ENCODE measurements at regions not wholly inside any gene's neighbourhood (a gene's known extent, or its start where the extent isn't known, plus 50 kb on each side); places are given as distances from the start of the nearest gene placed in this dataset.

DNA sequence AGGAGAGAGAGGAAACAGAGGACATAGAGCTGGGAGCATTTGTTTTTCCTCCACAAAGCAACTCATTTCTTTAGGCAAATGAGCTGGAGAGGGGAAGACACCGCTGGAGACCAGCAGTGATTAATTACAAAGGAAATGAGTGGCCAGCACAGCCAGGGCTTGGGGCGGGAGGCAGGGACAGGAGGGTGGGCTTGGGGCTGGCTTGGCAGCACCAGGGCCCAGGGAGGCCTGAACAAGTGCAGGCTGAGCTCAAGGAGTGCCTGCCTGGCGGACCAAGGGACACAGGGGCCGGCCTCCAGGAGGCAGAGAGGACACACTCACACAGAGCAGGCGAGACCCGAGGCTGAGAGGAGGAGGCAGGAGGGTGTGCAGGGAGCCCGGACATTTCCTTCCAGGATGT lies 149.0 kb upstream of the UNC5B start:
- H3K36me3 ChIP-seq (ENCODE audit: insufficient read depth, low read length) = no peaks in the 10 kb centered on the region
- H3K4me3 ChIP-seq (ENCODE audit: low read length) = no peak overlapping the region
- no peak overlapping the region for H3K27ac Mint-ChIP-seq
- no peaks in the 10 kb centered on the region for H3K4me1 Mint-ChIP-seq
- no peaks in the 10 kb centered on the region for H3K9me3 Mint-ChIP-seq
- no peaks in the 10 kb centered on the region for H3K4me1 ChIP-seq (ENCODE audit: insufficient read depth, low read length)
- H3K27me3 ChIP-seq (ENCODE audit: insufficient read depth, low read length, poor library complexity, severe bottlenecking) = no peaks in the 10 kb centered on the region
- no peak overlapping the region for H3K4me3 Mint-ChIP-seq
- H3K27ac ChIP-seq (ENCODE audit: low read depth, low read length) = no peak overlapping the region
- peaks cover 0 to 10% of the 10 kb centered on the region in 2 donors for H3K27me3 Mint-ChIP-seq
- DNase-seq = no peak
- CTCF ChIA-PET = no interaction called here
- H3K36me3 Mint-ChIP-seq = no peaks in the 10 kb centered on the region
- no peaks in the 10 kb centered on the region for H3K9me3 ChIP-seq (ENCODE audit: low read length)
- POLR2A ChIA-PET = no interaction called here

DNA sequence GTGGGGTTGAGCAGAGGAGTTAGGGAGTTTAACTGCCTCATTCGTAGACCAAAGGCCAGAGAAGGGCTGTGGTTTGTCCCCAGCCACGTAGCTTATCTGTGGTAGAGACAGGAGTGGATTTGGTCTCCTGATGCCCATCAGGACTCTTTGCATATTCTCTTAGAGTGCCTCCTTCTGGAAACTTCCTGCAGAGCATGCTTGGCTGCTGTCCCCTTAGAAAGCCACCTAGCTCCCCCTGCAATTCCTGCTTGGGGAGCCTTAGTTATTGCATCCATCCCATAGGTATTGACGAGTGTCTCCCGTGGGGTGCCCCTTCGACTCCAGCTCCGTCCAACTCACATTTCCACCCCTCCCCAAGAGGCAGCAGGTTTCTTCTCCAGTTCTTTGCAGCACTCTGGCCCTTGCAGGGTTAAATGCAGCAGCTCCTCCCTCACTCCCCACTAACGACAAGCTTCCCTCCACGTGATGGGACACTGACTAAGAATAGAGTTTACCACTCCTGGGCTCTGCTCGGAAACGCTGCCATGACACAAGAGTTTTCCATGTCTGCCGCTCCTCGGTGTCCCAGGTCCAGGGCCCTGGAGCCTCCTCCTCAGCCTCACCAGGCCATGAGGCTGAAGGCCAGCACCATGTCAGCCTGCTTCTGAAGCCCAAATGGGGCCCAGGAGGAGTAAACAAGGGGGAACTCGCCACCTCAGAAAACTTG lies 147.8 kb upstream of the UNC5B start:
- H3K36me3 Mint-ChIP-seq = no peaks in the 10 kb centered on the region
- H3K4me3 Mint-ChIP-seq = no peak overlapping the region
- Histone ChIP-seq H3K27me3 (ENCODE audit: insufficient read depth, low read length, poor library complexity, severe bottlenecking) (no peaks in the 10 kb centered on the region), H3K4me3 (ENCODE audit: low read length) (no peak overlapping the region), H3K4me1 (ENCODE audit: insufficient read depth, low read length) (no peaks in the 10 kb centered on the region), H3K9me3 (ENCODE audit: low read length) (no peaks in the 10 kb centered on the region), H3K27ac (ENCODE audit: low read depth, low read length) (no peak overlapping the region), H3K36me3 (ENCODE audit: insufficient read depth, low read length) (no peaks in the 10 kb centered on the region)
- ChIA-PET POLR2A (no interaction called here), CTCF (no interaction called here)
- no peaks in the 10 kb centered on the region for H3K4me1 Mint-ChIP-seq
- H3K27ac Mint-ChIP-seq = no peak overlapping the region
- peaks cover 0 to 10% of the 10 kb centered on the region in 2 donors for H3K27me3 Mint-ChIP-seq
- no peaks in the 10 kb centered on the region for H3K9me3 Mint-ChIP-seq
- DNase-seq = no peak

DNA sequence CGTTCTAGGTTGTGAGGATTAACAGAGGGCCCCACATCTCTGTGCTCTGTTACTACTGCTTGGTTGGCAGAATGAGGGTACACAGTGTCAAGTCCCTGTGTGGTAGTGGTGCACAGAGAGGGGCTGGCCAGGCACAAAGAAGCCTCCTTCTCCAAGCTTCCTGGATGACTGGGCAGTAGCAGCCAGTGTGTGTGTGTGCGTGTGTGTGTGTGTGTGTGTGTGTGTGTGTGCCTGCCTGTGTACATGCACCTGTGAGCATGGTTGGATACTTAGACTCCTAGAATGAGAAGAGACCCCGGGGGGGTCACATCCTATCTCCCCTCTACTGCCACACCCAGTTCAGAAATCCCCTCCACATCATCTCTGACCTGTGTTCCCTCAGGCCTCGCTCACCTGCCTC lies 146.7 kb upstream of the UNC5B start:
- ChIA-PET CTCF (no interaction called here), POLR2A (no interaction called here)
- H3K36me3 Mint-ChIP-seq = no peaks in the 10 kb centered on the region
- H3K4me1 Mint-ChIP-seq = no peaks in the 10 kb centered on the region
- H3K36me3 ChIP-seq (ENCODE audit: insufficient read depth, low read length) = no peaks in the 10 kb centered on the region
- no peaks in the 10 kb centered on the region for H3K9me3 Mint-ChIP-seq
- H3K27me3 Mint-ChIP-seq = peaks cover 0 to 10% of the 10 kb centered on the region in 2 donors
- H3K4me3 ChIP-seq (ENCODE audit: low read length) = no peak overlapping the region
- H3K27ac ChIP-seq (ENCODE audit: low read depth, low read length) = no peak overlapping the region
- H3K27me3 ChIP-seq (ENCODE audit: insufficient read depth, low read length, poor library complexity, severe bottlenecking) = no peaks in the 10 kb centered on the region
- no peaks in the 10 kb centered on the region for H3K9me3 ChIP-seq (ENCODE audit: low read length)
- no peak overlapping the region for H3K27ac Mint-ChIP-seq
- no peak for DNase-seq
- H3K4me3 Mint-ChIP-seq = no peak overlapping the region
- no peaks in the 10 kb centered on the region for H3K4me1 ChIP-seq (ENCODE audit: insufficient read depth, low read length)

DNA sequence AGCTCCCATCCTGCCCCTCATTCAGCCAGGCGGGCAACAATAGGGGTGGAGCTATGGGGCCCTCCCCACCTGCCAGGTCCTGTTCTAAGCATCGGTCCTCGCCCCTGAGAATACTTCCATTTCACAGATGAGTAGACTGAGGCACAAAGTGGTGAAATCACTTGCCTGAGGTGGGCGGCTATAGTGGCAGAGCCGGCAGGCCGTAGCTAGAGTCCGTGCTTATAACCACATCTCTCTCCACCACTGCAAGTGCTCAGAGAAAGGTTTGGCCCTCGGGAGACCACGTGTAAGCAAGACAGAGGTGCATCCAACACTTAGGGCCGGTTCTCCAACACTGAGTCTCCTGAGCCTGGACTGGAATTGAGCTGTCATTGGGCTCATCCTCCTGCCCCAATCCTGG lies 145.8 kb upstream of the UNC5B start:
- Histone ChIP-seq H3K4me1 (ENCODE audit: insufficient read depth, low read length) (no peaks in the 10 kb centered on the region), H3K9me3 (ENCODE audit: low read length) (no peaks in the 10 kb centered on the region), H3K27ac (ENCODE audit: low read depth, low read length) (no peak overlapping the region), H3K4me3 (ENCODE audit: low read length) (no peak overlapping the region), H3K36me3 (ENCODE audit: insufficient read depth, low read length) (no peaks in the 10 kb centered on the region), H3K27me3 (ENCODE audit: insufficient read depth, low read length, poor library complexity, severe bottlenecking) (no peaks in the 10 kb centered on the region)
- Mint-ChIP-seq H3K4me3 (no peak overlapping the region), H3K9me3 (no peaks in the 10 kb centered on the region), H3K27ac (no peak overlapping the region), H3K36me3 (no peaks in the 10 kb centered on the region), H3K27me3 (peaks cover 7 to 10% of the 10 kb centered on the region in 2 donors), H3K4me1 (no peaks in the 10 kb centered on the region)
- ChIA-PET CTCF (no interaction called here), POLR2A (no interaction called here)
- no peak for DNase-seq

DNA sequence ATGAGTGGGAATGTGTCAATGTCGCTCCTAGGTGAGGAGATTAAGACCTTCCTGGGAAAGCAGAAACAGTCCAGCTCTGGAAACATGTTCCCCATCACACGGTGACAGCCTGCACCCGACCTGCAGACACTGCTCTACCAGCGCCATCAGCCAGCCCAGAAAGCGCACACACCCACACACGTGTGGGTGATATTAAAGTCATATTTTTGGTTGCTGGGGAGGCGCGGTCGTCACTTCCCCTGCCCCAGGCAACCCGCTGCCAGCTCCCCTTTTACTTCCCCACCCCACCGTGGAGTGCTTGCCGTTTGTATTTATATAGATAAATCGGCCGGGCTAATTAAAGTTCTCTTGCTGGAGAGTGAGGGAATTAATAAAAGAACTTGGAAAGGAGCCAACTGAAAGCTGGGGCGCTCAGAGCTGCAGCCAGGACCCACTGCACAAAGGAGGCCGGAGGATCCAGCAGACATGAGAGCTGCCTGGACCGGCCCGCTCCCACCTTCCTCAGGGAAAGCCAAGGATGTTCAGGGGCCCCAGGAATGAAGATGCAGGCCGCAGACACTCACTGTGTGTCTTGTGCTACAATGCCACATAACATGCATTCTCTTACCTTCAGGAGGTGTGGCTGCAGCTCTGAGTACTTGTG lies 145.2 kb upstream of the UNC5B start:
- Histone ChIP-seq H3K4me3 (ENCODE audit: low read length) (no peak overlapping the region), H3K4me1 (ENCODE audit: insufficient read depth, low read length) (no peaks in the 10 kb centered on the region), H3K9me3 (ENCODE audit: low read length) (no peaks in the 10 kb centered on the region), H3K27ac (ENCODE audit: low read depth, low read length) (no peak overlapping the region), H3K27me3 (ENCODE audit: insufficient read depth, low read length, poor library complexity, severe bottlenecking) (no peaks in the 10 kb centered on the region), H3K36me3 (ENCODE audit: insufficient read depth, low read length) (no peaks in the 10 kb centered on the region)
- ChIA-PET POLR2A (no interaction called here), CTCF (no interaction called here)
- Mint-ChIP-seq H3K27ac (no peak overlapping the region), H3K9me3 (no peaks in the 10 kb centered on the region), H3K36me3 (no peaks in the 10 kb centered on the region), H3K4me1 (no peaks in the 10 kb centered on the region), H3K4me3 (no peak overlapping the region), H3K27me3 (peaks cover 9 to 10% of the 10 kb centered on the region in 2 donors)
- DNase-seq = no peak

DNA sequence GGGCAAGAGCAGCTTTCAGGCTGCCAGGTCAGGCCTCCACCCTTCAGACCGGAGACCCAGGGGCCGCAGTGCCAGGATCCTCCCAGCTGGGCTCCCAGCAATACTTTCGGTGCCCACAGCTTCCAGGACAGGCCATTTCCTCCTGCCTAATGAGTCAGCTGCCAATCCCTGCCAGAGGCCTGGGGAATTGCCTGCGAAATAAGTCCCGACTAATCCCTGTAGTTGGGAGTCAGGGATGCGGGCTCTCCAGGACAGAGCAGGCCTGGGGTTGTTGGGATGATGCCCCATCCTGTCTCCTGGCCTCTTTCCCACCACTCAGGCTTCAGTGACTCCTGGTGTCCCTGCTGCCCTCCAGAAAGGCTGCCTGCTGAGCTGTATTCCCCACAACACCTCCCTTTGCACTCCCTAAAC lies 143.5 kb upstream of the UNC5B start:
- no peak overlapping the region for H3K4me3 ChIP-seq (ENCODE audit: low read length)
- no peaks in the 10 kb centered on the region for H3K9me3 ChIP-seq (ENCODE audit: low read length)
- ChIA-PET POLR2A (no interaction called here), CTCF (no interaction called here)
- no peaks in the 10 kb centered on the region for H3K4me1 Mint-ChIP-seq
- H3K27me3 Mint-ChIP-seq = peaks cover 7 to 9% of the 10 kb centered on the region in 2 donors
- H3K36me3 Mint-ChIP-seq = no peaks in the 10 kb centered on the region
- H3K4me3 Mint-ChIP-seq = no peak overlapping the region
- H3K27ac Mint-ChIP-seq = no peak overlapping the region
- H3K9me3 Mint-ChIP-seq = no peaks in the 10 kb centered on the region
- no peak for DNase-seq
- no peaks in the 10 kb centered on the region for H3K4me1 ChIP-seq (ENCODE audit: insufficient read depth, low read length)
- H3K27me3 ChIP-seq (ENCODE audit: insufficient read depth, low read length, poor library complexity, severe bottlenecking) = no peaks in the 10 kb centered on the region
- no peaks in the 10 kb centered on the region for H3K36me3 ChIP-seq (ENCODE audit: insufficient read depth, low read length)
- no peak overlapping the region for H3K27ac ChIP-seq (ENCODE audit: low read depth, low read length)

DNA sequence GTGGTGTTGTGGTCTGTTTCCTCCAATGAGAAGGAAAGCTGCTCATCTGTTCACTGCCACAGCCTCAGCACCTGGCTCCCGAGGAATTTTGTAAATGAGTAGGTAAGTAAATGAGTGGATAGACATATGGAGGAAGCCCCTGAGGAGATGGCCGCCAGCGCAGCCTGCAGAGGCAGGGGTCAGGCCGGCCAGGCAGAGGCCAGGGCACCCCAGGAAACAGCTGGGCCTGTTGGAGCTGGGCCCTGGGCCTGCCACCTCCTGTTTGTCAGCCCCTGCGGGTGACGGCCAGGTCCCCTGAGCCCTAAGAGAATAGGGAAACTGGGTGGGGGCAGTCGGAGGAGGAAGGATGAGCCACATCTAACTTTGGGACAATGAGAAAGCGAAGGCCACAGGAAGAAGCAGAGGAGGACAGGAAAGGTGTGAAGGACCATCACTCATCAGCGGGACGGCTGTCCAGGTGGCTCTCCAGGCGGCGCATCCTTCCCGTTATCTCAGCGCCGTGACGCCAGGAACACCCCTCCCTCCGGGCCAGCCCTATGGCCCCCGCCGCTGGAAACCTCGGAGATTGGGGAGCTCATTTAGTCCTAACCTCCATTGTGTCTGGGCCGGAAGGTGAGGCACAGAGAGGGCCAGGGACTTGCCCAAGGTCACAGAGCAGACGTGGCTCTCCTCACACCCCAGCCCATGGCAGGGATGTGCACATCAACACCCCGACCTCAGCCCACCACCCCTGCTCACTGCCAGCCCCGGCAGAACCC lies 142.3 kb upstream of the UNC5B start:
- Histone ChIP-seq H3K4me1 (ENCODE audit: insufficient read depth, low read length) (no peaks in the 10 kb centered on the region), H3K4me3 (ENCODE audit: low read length) (no peak overlapping the region), H3K9me3 (ENCODE audit: low read length) (no peaks in the 10 kb centered on the region), H3K36me3 (ENCODE audit: insufficient read depth, low read length) (no peaks in the 10 kb centered on the region), H3K27ac (ENCODE audit: low read depth, low read length) (no peak overlapping the region), H3K27me3 (ENCODE audit: insufficient read depth, low read length, poor library complexity, severe bottlenecking) (no peaks in the 10 kb centered on the region)
- no peaks in the 10 kb centered on the region for H3K4me1 Mint-ChIP-seq
- H3K4me3 Mint-ChIP-seq = no peak overlapping the region
- H3K9me3 Mint-ChIP-seq = no peaks in the 10 kb centered on the region
- no peaks in the 10 kb centered on the region for H3K36me3 Mint-ChIP-seq
- H3K27ac Mint-ChIP-seq = peak overlapping the region in 1 of 8 donors; percentile 44
- no peak for DNase-seq
- ChIA-PET CTCF (no interaction called here), POLR2A (no interaction called here)
- H3K27me3 Mint-ChIP-seq = peaks cover 2 to 9% of the 10 kb centered on the region in 2 donors

DNA sequence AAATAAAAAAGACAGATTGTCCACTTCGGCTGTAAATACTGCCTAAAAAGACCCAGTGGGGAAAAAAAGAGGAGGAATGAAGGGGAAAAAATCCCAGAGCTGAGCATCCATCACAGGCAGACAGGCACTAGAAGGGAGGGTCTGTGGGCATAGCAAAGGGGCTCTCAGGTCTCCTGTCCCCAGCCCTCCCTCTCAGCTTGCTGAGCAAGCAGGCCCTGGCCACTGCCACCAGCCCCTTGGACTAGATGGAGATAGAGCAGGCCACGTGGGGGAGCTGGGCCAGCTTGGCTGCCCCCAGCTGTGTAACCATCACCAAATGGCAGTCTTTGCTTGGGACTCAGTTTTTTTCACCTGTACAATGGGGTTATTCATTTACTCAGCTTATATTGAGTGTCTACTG lies 141.6 kb upstream of the UNC5B start:
- DNase-seq = no peak
- Mint-ChIP-seq H3K36me3 (no peaks in the 10 kb centered on the region), H3K9me3 (no peaks in the 10 kb centered on the region), H3K4me3 (no peak overlapping the region), H3K27ac (no peak overlapping the region), H3K27me3 (peaks cover 2 to 9% of the 10 kb centered on the region in 2 donors), H3K4me1 (no peaks in the 10 kb centered on the region)
- Histone ChIP-seq H3K27ac (ENCODE audit: low read depth, low read length) (no peak overlapping the region), H3K36me3 (ENCODE audit: insufficient read depth, low read length) (no peaks in the 10 kb centered on the region), H3K4me3 (ENCODE audit: low read length) (no peak overlapping the region), H3K27me3 (ENCODE audit: insufficient read depth, low read length, poor library complexity, severe bottlenecking) (no peaks in the 10 kb centered on the region), H3K9me3 (ENCODE audit: low read length) (no peaks in the 10 kb centered on the region), H3K4me1 (ENCODE audit: insufficient read depth, low read length) (no peaks in the 10 kb centered on the region)
- CTCF ChIA-PET = no interaction called here
- POLR2A ChIA-PET = no interaction called here

Data from CD8-positive, alpha-beta memory T cell (primary cell).